ENCODE measurements at regions not wholly inside any gene's neighbourhood (a gene's known extent, or its start where the extent isn't known, plus 50 kb on each side); places are given as distances from the start of the nearest gene placed in this dataset.

DNA sequence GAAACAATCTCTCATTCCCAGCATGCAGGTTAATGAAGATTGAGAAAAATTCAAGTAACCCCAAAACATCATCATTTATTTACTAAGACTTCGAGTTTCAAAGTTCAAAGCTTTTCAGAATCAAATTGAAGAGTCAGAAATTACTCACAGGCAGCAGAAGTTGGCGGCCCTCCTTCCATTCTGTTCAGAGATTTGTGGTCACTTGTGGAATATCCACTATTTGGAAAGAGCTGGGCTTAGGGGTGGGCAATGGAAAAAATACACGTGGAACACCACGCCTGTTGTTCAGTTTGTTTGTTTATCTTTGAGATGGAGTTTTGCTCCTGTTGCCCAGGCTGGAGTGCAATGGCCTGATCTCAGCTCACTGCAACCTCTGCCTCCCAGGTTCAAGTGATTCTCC is 108.6 kb upstream of the NAA20 start:
- TF ChIP-seq, protein P1, sequence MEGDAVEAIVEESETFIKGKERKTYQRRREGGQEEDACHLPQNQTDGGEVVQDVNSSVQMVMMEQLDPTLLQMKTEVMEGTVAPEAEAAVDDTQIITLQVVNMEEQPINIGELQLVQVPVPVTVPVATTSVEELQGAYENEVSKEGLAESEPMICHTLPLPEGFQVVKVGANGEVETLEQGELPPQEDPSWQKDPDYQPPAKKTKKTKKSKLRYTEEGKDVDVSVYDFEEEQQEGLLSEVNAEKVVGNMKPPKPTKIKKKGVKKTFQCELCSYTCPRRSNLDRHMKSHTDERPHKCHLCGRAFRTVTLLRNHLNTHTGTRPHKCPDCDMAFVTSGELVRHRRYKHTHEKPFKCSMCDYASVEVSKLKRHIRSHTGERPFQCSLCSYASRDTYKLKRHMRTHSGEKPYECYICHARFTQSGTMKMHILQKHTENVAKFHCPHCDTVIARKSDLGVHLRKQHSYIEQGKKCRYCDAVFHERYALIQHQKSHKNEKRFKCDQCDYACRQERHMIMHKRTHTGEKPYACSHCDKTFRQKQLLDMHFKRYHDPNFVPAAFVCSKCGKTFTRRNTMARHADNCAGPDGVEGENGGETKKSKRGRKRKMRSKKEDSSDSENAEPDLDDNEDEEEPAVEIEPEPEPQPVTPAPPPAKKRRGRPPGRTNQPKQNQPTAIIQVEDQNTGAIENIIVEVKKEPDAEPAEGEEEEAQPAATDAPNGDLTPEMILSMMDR (conservative IDR thresholded peaks at IDR 0.05 in 1 of 2, IDR thresholded peaks at IDR 0.05 in 1 of 2; ENCODE audit: low read depth in 1 of 2, low read length in 2 of 2): no peak
- no peak for TF ChIP-seq EZH2 (IDR thresholded peaks at IDR 0.05; ENCODE audit: low read length, missing control alignments)
